WTC11 (cell line): ENCODE measurements at regions not wholly inside any gene's neighbourhood (a gene's known extent, or its start where the extent isn't known, plus 50 kb on each side); places are given as distances from the start of the nearest gene placed in this dataset.

ENCODE experiments used
- ATAC-seq: fragments of 200-7000 bp; cut with Tn5 transposase; 2 replicates; pipeline ENCODE4 v1.10.0; 2021; ENCODE audit warnings: mild to moderate bottlenecking, moderate library complexity
- CTCF ChIA-PET: fragments of 300-600 bp; sonication (Branson Sonifier 250); formaldehyde crosslinking; loops from one replicate; lab custom pipeline; 2021; ENCODE audit warnings: antibody characterized with exemption; lab: Charles Lee
- POLR2A ChIA-PET: fragments of 350-600 bp; sonication (Branson Sonifier 250); formaldehyde crosslinking; loops from one replicate; lab custom pipeline; 2021; ENCODE audit warnings: antibody characterized with exemption; lab: Charles Lee
- DNase-seq: peaks from one replicate; pipeline ENCODE4 v3.0.0; 2021; ENCODE audit warnings: low spot score
- H3K27ac Mint-ChIP-seq: 2 replicates; pipeline ENCODE4 v1.8.0; 2021; ENCODE audit warnings: mixed read lengths
- H3K27me3 Mint-ChIP-seq: 2 replicates; pipeline ENCODE4 v1.8.0; 2021; ENCODE audit warnings: low read depth, mild to moderate bottlenecking, moderate library complexity, mixed read lengths
- H3K36me3 Mint-ChIP-seq: 2 replicates; pipeline ENCODE4 v1.8.0; 2021; ENCODE audit warnings: mixed read lengths
- H3K4me1 Mint-ChIP-seq: 2 replicates; pipeline ENCODE4 v1.8.0; 2022; ENCODE audit warnings: mixed read lengths
- H3K4me3 Mint-ChIP-seq: 2 replicates; pipeline ENCODE4 v1.8.0; 2021; ENCODE audit warnings: mild to moderate bottlenecking, moderate library complexity, mixed read lengths
- H3K9me3 Mint-ChIP-seq: 2 replicates; pipeline ENCODE4 v1.8.0; 2021; ENCODE audit warnings: mixed read lengths
- CBFB ChIP-seq: sonication (generic); formaldehyde crosslinking; IDR thresholded peaks from 2 replicates; pipeline ENCODE4 v1.8.1; 2022; ENCODE audit warnings: mild to moderate bottlenecking, low read depth, missing genetic modification reagents
- FOXK1 ChIP-seq: sonication (generic); formaldehyde crosslinking; IDR thresholded peaks from 2 replicates; pipeline ENCODE4 v1.8.0; 2022; ENCODE audit warnings: mild to moderate bottlenecking, moderate library complexity, missing genetic modification reagents
- MXD4 ChIP-seq: fragments of 250-450 bp; sonication (Bioruptor Pico); IDR thresholded peaks from 2 replicates; pipeline ENCODE4 v1.8.0; 2021; ENCODE audit warnings: mild to moderate bottlenecking, moderate library complexity, borderline replicate concordance
- NFYB ChIP-seq: sonication (generic); formaldehyde crosslinking; conservative IDR thresholded peaks from 2 replicates; pipeline ENCODE4 v1.8.0; 2022; ENCODE audit warnings: low read depth, missing genetic modification reagents
- NR1H2 ChIP-seq: sonication (generic); formaldehyde crosslinking; IDR thresholded peaks from 2 replicates; pipeline ENCODE4 v1.9.0; 2021; ENCODE audit warnings: mild to moderate bottlenecking, moderate library complexity, missing genetic modification reagents
- SOX15 ChIP-seq: fragments of 250-450 bp; sonication (Bioruptor Pico); IDR thresholded peaks from 2 replicates; pipeline ENCODE4 v1.9.0; 2021; ENCODE audit warnings: mild to moderate bottlenecking
- TP53 ChIP-seq: sonication (generic); formaldehyde crosslinking; IDR thresholded peaks from 2 replicates; pipeline ENCODE4 v1.8.1; 2023; ENCODE audit warnings: mild to moderate bottlenecking, missing genetic modification reagents
- ZBTB21 ChIP-seq: sonication (generic); formaldehyde crosslinking; IDR thresholded peaks from 2 replicates; pipeline ENCODE4 v1.8.1; 2023; ENCODE audit warnings: mild to moderate bottlenecking, missing genetic modification reagents, borderline replicate concordance
- ZNF671 ChIP-seq: fragments of 250-450 bp; sonication (Bioruptor Pico); IDR thresholded peaks from 2 replicates; pipeline ENCODE4 v1.8.0; 2021; ENCODE audit warnings: mild to moderate bottlenecking
- TF ChIP-seq, protein P1 (sequence below): sonication (generic); formaldehyde crosslinking; IDR thresholded peaks from 2 replicates; pipeline ENCODE4 v1.8.0; 2023; ENCODE audit warnings: missing genetic modification reagents
- TF ChIP-seq, protein P2 (sequence below): fragments of 250-450 bp; sonication (Bioruptor Pico); IDR thresholded peaks from 2 replicates; pipeline ENCODE4 v2.1.2; 2022; ENCODE audit warnings: mild to moderate bottlenecking, moderate library complexity
- TF ChIP-seq, protein P3 (sequence below): sonication (generic); formaldehyde crosslinking; conservative IDR thresholded peaks from 2 replicates; pipeline ENCODE4 v1.8.1; 2023; ENCODE audit warnings: mild to moderate bottlenecking, low read depth, missing genetic modification reagents, moderate library complexity
- TF ChIP-seq, protein P4 (sequence below): sonication (generic); formaldehyde crosslinking; IDR thresholded peaks from 2 replicates; pipeline ENCODE4 v1.8.1; 2023; ENCODE audit warnings: mild to moderate bottlenecking, missing genetic modification reagents
- TF ChIP-seq, protein P5 (sequence below): fragments of 250-450 bp; sonication (Bioruptor Pico); conservative IDR thresholded peaks from 2 replicates; pipeline ENCODE4 v1.9.0; 2021; ENCODE audit warnings: mild to moderate bottlenecking
- TF ChIP-seq, protein P6 (sequence below): fragments of 250-450 bp; sonication (Bioruptor Pico); IDR thresholded peaks from 2 replicates; pipeline ENCODE4 v1.9.0; 2021; ENCODE audit warnings: mild to moderate bottlenecking
- TF ChIP-seq, protein P7 (sequence below): sonication (generic); formaldehyde crosslinking; IDR thresholded peaks from 2 replicates; pipeline ENCODE4 v1.8.0; 2022; ENCODE audit warnings: mild to moderate bottlenecking, missing genetic modification reagents

DNA sequence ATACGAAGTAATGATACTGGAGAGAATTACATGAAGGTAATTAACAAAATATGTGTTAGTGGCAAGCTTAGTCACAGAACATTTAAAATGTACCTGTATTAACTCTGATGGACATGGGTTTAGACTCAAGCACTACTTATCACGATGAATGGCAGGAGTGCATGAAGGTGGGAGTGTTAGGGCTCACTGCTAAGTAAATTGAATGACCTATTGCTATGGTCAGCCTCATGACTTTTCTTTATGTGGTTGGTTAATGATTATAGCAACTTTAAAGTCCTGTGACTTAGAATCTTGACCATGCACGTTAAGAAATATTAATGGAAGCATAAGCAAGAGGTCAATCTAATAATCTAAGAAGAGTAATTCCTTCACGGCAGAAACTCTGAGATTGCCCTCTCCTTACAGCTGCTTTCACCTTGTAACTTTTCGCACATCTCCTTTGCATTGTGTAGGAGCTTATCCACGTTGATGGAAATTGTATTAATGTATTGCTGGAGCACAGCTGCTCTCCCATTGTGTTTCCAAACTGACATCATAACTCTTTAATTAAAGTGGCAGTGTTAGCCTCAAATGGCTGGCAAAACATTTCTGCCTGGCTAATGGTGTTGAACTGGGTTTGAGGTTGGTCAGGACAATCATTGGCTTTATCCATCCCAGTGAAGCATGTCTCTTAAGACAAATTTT, 114.5 kb downstream of the RXFP2 start:
- no peak overlapping the region for H3K4me3 Mint-ChIP-seq
- TF ChIP-seq TP53 (CRISPR knock-in tag): no peak
- TF ChIP-seq, protein P1, sequence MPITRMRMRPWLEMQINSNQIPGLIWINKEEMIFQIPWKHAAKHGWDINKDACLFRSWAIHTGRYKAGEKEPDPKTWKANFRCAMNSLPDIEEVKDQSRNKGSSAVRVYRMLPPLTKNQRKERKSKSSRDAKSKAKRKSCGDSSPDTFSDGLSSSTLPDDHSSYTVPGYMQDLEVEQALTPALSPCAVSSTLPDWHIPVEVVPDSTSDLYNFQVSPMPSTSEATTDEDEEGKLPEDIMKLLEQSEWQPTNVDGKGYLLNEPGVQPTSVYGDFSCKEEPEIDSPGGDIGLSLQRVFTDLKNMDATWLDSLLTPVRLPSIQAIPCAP (CRISPR knock-in tag): no peak
- TF ChIP-seq, protein P2, sequence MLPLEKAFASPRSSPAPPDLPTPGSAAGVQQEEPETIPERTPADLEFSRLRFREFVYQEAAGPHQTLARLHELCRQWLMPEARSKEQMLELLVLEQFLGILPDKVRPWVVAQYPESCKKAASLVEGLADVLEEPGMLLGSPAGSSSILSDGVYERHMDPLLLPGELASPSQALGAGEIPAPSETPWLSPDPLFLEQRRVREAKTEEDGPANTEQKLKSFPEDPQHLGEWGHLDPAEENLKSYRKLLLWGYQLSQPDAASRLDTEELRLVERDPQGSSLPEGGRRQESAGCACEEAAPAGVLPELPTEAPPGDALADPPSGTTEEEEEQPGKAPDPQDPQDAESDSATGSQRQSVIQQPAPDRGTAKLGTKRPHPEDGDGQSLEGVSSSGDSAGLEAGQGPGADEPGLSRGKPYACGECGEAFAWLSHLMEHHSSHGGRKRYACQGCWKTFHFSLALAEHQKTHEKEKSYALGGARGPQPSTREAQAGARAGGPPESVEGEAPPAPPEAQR (CRISPR knock-in tag): no peak
- TF ChIP-seq CBFB (CRISPR knock-in tag): no peak
- TF ChIP-seq, protein P3, sequence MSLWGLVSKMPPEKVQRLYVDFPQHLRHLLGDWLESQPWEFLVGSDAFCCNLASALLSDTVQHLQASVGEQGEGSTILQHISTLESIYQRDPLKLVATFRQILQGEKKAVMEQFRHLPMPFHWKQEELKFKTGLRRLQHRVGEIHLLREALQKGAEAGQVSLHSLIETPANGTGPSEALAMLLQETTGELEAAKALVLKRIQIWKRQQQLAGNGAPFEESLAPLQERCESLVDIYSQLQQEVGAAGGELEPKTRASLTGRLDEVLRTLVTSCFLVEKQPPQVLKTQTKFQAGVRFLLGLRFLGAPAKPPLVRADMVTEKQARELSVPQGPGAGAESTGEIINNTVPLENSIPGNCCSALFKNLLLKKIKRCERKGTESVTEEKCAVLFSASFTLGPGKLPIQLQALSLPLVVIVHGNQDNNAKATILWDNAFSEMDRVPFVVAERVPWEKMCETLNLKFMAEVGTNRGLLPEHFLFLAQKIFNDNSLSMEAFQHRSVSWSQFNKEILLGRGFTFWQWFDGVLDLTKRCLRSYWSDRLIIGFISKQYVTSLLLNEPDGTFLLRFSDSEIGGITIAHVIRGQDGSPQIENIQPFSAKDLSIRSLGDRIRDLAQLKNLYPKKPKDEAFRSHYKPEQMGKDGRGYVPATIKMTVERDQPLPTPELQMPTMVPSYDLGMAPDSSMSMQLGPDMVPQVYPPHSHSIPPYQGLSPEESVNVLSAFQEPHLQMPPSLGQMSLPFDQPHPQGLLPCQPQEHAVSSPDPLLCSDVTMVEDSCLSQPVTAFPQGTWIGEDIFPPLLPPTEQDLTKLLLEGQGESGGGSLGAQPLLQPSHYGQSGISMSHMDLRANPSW (CRISPR knock-in tag): no peak
- TF ChIP-seq MXD4 (CRISPR knock-in tag): no peak
- TF ChIP-seq FOXK1 (CRISPR knock-in tag): no peak
- TF ChIP-seq, protein P4, sequence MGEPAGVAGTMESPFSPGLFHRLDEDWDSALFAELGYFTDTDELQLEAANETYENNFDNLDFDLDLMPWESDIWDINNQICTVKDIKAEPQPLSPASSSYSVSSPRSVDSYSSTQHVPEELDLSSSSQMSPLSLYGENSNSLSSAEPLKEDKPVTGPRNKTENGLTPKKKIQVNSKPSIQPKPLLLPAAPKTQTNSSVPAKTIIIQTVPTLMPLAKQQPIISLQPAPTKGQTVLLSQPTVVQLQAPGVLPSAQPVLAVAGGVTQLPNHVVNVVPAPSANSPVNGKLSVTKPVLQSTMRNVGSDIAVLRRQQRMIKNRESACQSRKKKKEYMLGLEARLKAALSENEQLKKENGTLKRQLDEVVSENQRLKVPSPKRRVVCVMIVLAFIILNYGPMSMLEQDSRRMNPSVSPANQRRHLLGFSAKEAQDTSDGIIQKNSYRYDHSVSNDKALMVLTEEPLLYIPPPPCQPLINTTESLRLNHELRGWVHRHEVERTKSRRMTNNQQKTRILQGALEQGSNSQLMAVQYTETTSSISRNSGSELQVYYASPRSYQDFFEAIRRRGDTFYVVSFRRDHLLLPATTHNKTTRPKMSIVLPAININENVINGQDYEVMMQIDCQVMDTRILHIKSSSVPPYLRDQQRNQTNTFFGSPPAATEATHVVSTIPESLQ (CRISPR knock-in tag): no peak
- no peak for TF ChIP-seq ZBTB21 (CRISPR knock-in tag)
- TF ChIP-seq, protein P5, sequence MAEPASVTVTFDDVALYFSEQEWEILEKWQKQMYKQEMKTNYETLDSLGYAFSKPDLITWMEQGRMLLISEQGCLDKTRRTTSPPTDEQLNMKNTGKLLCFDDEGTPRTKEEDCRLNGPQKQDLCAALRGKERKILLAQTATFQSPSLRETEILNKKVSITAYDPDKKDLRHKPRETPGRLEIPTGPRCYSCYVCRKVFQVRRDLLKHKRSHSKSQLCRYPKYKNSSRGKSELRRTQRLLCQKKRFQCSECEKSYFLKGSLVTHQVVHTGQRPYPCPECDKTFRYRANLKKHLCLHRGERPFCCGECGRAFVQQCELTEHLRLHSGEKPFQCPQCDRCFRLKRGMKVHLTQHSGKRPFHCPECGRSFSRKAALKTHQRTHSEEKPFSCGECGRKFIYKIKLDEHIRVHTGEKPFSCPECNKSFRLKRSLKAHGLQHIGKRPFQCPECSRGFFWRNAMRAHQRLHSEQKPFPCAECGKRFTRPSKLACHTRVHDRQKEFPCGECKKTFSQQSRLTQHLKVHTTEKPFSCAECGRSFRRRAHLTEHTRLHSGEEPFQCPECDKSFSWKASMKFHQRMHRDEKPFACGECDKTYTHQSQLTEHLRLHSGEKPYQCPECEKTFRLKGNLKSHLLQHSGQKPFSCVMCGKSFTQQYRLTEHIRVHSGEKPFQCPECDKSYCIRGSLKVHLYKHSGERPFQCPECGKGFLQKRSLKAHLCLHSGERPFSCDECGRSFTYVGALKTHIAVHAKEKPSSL: no peak
- TF ChIP-seq NFYB: no peak
- TF ChIP-seq, protein P6, sequence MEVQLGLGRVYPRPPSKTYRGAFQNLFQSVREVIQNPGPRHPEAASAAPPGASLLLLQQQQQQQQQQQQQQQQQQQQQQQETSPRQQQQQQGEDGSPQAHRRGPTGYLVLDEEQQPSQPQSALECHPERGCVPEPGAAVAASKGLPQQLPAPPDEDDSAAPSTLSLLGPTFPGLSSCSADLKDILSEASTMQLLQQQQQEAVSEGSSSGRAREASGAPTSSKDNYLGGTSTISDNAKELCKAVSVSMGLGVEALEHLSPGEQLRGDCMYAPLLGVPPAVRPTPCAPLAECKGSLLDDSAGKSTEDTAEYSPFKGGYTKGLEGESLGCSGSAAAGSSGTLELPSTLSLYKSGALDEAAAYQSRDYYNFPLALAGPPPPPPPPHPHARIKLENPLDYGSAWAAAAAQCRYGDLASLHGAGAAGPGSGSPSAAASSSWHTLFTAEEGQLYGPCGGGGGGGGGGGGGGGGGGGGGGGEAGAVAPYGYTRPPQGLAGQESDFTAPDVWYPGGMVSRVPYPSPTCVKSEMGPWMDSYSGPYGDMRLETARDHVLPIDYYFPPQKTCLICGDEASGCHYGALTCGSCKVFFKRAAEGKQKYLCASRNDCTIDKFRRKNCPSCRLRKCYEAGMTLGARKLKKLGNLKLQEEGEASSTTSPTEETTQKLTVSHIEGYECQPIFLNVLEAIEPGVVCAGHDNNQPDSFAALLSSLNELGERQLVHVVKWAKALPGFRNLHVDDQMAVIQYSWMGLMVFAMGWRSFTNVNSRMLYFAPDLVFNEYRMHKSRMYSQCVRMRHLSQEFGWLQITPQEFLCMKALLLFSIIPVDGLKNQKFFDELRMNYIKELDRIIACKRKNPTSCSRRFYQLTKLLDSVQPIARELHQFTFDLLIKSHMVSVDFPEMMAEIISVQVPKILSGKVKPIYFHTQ (CRISPR knock-in tag): no peak
- TF ChIP-seq, protein P7, sequence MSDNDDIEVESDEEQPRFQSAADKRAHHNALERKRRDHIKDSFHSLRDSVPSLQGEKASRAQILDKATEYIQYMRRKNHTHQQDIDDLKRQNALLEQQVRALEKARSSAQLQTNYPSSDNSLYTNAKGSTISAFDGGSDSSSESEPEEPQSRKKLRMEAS (CRISPR knock-in tag): no peak
- TF ChIP-seq NR1H2 (CRISPR knock-in tag): no peak
- TF ChIP-seq SOX15 (CRISPR knock-in tag): no peak
- TF ChIP-seq ZNF671 (CRISPR knock-in tag): no peak
- no peak for ATAC-seq
- H3K4me1 Mint-ChIP-seq: no peaks in the 10 kb centered on the region
- no peaks in the 10 kb centered on the region for H3K9me3 Mint-ChIP-seq
- peaks cover 14% of the 10 kb centered on the region for H3K27me3 Mint-ChIP-seq
- H3K27ac Mint-ChIP-seq: no peak overlapping the region
- ChIA-PET CTCF (no interaction called here), POLR2A (no interaction called here)
- no peaks in the 10 kb centered on the region for H3K36me3 Mint-ChIP-seq
- no peak for DNase-seq
